Lower leg skin (tissue), 4 donors: ENCODE measurements at regions not wholly inside any gene's neighbourhood (a gene's known extent, or its start where the extent isn't known, plus 50 kb on each side); places are given as distances from the start of the nearest gene placed in this dataset.

Source experiments
- DNase-seq, 2 donors: peaks; one replicate each; pipeline ENCODE4 v3.0.0-alpha.2; 2019; ENCODE audit warnings: low spot score in 2 of 2
- H3K4me3 ChIP-seq: fragments of 200-600 bp; sonication (generic); 2 replicates; pipeline ENCODE4 v1.5.1; 2017; ENCODE audit warnings: mild to moderate bottlenecking, low read depth; ENCODE audit not compliant: poor library complexity, severe bottlenecking
- POLR2A ChIP-seq, 2 donors: fragments of 450-650 bp; IDR thresholded peaks; one replicate each; pipeline ENCODE4 v1.6.1; 2016 to 2017; ENCODE audit warnings: antibody characterized with exemption in 2 of 2, mild to moderate bottlenecking in 1 of 2, moderate library complexity in 1 of 2
- WGBS, 2 donors: methylation state at CpG; one replicate each; pipeline ENCODE4 v1.1.5; 2018; 5-methylcytosine and 5-hydroxymethylcytosine counted together
- intact Hi-C: fragments of 100-400 bp; cut with DNase I; formaldehyde crosslinking; loops from one replicate; pipeline ENCODE4 v1.15.0; 2023; ENCODE audit warnings: low total_unique reads
- TF ChIP-seq, protein P1 (sequence below), 3 donors: fragments of 450-650 bp; IDR thresholded peaks; one replicate each; pipeline ENCODE4 v1.5.1; 2016; ENCODE audit warnings: antibody characterized with exemption in 3 of 3, mild to moderate bottlenecking in 3 of 3, moderate library complexity in 2 of 3

- intact Hi-C loops, result no loop called here
- WGBS, 2 donors, result 0 to 1% methylated on average over 71 to 103 of the region's 107 CpGs
Observed at GRCh38 chr3:174440741-174441587, 418.2 kb upstream of the NAALADL2 start.

GRCh38 chr3:174441588-174442301 lies 417.4 kb upstream of the NAALADL2 start:
- no peak for TF ChIP-seq POLR2A (IDR thresholded peaks at IDR 0.05)
- TF ChIP-seq, protein P1, sequence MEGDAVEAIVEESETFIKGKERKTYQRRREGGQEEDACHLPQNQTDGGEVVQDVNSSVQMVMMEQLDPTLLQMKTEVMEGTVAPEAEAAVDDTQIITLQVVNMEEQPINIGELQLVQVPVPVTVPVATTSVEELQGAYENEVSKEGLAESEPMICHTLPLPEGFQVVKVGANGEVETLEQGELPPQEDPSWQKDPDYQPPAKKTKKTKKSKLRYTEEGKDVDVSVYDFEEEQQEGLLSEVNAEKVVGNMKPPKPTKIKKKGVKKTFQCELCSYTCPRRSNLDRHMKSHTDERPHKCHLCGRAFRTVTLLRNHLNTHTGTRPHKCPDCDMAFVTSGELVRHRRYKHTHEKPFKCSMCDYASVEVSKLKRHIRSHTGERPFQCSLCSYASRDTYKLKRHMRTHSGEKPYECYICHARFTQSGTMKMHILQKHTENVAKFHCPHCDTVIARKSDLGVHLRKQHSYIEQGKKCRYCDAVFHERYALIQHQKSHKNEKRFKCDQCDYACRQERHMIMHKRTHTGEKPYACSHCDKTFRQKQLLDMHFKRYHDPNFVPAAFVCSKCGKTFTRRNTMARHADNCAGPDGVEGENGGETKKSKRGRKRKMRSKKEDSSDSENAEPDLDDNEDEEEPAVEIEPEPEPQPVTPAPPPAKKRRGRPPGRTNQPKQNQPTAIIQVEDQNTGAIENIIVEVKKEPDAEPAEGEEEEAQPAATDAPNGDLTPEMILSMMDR (IDR thresholded peaks at IDR 0.05), result no peak
- WGBS, 2 donors, result 6 to 8% methylated on average over 11 of the region's 11 CpGs
- H3K4me3 ChIP-seq, result peak overlapping the region; percentile 71
- intact Hi-C loops, result no loop called here
- no peak for DNase-seq

More at GRCh38 chr3:174440741-174441587, 418.2 kb upstream of the NAALADL2 start:
- H3K4me3 ChIP-seq, result peak overlapping the region; percentile 71
- TF ChIP-seq, protein P1 (IDR thresholded peaks at IDR 0.05), result no peak
- TF ChIP-seq POLR2A (IDR thresholded peaks at IDR 0.05), result no peak
- DNase-seq, result peak; percentile 82 to 96

DNA sequence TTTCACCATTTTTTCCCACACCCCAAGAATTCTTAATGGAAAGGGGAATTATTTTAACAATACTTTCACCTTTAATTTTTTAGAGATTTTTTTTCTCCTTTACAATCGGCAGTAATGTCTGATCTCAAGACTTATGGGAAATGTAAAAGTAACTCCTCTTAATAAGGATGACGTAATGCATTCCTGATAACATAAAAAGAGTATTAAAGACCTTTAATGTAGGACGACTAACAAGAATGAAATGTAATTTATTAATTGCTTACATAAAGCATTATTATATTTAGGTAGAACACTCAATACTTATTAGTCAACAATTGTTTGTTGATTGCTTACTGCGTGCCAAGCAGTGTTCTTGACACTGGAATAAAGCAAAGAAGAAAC lies 416.8 kb upstream of the NAALADL2 start:
- WGBS, 2 donors, result 44 to 49% methylated on average over 4 of the region's 4 CpGs
- no peak overlapping the region for H3K4me3 ChIP-seq
- intact Hi-C loops, result no loop called here
- no peak for DNase-seq
- TF ChIP-seq, protein P1 (IDR thresholded peaks at IDR 0.05), result no peak
- no peak for TF ChIP-seq POLR2A (IDR thresholded peaks at IDR 0.05)

DNA sequence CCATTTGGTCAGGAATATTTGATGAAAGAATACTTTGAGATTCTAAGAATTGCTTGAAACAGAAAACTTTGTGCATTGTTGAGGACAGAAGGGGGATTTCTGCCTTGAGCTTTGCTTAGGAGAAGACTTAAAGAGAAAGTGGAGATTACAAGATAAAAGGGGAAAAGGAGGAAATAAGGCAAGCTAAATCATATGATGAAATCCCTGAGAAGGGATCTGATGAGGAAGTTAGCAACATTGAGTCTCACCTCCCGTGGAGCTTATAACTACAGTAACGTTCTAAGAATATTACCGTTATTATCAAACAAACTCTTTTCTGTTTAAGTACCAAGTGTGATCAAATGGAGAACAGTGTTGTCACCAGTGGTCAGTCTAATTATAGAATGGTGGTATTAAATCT lies 414.7 kb upstream of the NAALADL2 start:
- 87 to 92% methylated on average over 3 of the region's 3 CpGs for WGBS, 2 donors
- TF ChIP-seq, protein P1 (IDR thresholded peaks at IDR 0.05), result no peak
- no peak for TF ChIP-seq POLR2A (IDR thresholded peaks at IDR 0.05)
- intact Hi-C loops, result no loop called here
- no peak for DNase-seq
- H3K4me3 ChIP-seq, result no peak overlapping the region

- 94 to 95% methylated on average over 5 of the region's 5 CpGs for WGBS, 2 donors
- TF ChIP-seq, protein P1 (IDR thresholded peaks at IDR 0.05), result no peak
- TF ChIP-seq POLR2A (IDR thresholded peaks at IDR 0.05), result no peak
- no peak for DNase-seq
- intact Hi-C loops, result no loop called here
- H3K4me3 ChIP-seq, result no peak overlapping the region
Observed at GRCh38 chr3:174457758-174458157, 401.4 kb upstream of the NAALADL2 start.
